ENCODE measurements at regions not wholly inside any gene's neighbourhood (a gene's known extent, or its start where the extent isn't known, plus 50 kb on each side); places are given as distances from the start of the nearest gene placed in this dataset.

- TF ChIP-seq POLR2AphosphoS5 (IDR thresholded peaks at IDR 0.05; ENCODE audit: borderline replicate concordance, low read depth, low read length) (no peak), EZH2 (IDR thresholded peaks at IDR 0.05) (no peak)
These were observed 1370.3 kb upstream of the MIR17HG start for GRCh38 chr13:89977203-89977602.
